Posterior vena cava (tissue), 2 donors: ENCODE measurements at regions not wholly inside any gene's neighbourhood (a gene's known extent, or its start where the extent isn't known, plus 50 kb on each side); places are given as distances from the start of the nearest gene placed in this dataset.

Source experiments
- DNase-seq: peaks from one replicate; pipeline ENCODE4 v3.0.0-alpha.2; 2020; ENCODE audit warnings: low spot score
- intact Hi-C, 2 donors: fragments of 100-400 bp; cut with DNase I; formaldehyde crosslinking; loops; one replicate each; pipeline versions ENCODE4 v1.14.1 to v1.14.2; 2022 to 2023
- donor health status: DM: yes; HTN: yes; CAD: no.
- donor health status: DM: yes; HTN: yes; CAD: no.

DNA sequence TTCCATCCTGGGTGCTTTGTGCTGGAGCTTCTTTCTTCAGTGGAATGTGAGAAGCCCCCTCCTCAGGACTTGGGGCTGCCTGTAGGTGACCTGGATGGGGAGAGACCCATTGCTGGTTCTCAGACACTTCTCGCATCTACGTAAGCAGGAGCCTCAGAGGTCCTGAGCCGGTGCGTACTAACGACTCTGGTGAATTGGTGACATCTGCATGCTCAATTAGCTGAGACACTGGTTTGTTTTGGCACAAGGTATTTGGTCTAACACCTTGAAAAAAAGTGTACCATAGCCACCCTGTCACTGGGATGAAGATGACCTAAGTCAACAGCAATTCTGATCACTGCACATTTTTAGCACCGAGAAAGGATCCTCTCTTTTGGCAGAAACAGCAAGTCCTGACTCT lies 57.7 kb downstream of the LRRC30 start:
- DNase-seq: no peak
- intact Hi-C loops: no loop called here

DNA sequence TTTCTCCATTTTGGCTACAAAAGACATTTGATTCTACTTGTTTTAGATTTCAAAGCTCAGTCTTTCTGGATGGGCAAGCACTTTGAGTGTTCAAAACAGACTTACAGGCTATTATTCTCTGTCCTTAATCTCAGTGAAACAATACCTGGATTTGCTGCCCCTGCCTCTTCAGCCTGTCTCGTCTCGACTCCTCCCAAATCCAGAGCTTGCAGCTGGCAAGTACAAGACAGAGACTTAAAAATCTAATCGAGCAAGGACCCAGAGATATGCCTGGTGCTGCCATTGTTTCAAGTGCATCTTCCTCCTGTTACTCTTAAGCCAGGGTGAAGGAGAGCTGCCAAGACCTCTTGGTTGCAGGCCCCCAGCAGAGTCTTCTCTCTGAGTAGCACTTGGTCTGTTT lies 59.2 kb downstream of the LRRC30 start:
- DNase-seq: no peak

DNA sequence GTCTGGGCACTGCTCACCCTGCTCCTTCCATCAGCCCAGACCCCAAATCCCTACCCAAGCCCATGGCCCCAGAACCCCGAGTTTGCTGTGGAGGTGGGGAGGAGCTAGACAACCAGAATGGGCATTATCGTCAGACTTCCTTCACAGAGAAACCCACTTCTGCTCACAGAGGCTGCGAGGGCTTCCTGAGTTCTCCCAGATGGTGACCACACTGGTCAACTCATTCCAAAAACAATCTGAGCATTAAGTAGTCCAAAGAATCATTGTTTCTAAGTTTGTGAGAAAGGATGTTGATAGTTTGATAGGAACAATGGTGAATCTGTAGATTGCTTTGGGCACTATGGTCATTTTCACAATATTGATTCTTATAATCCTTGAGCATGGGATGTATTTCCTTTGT lies 60.2 kb downstream of the LRRC30 start:
- DNase-seq: no peak
- intact Hi-C loops: no loop called here

More for the DNA sequence above, 59.2 kb downstream of the LRRC30 start:
- intact Hi-C loops: no loop called here

DNA sequence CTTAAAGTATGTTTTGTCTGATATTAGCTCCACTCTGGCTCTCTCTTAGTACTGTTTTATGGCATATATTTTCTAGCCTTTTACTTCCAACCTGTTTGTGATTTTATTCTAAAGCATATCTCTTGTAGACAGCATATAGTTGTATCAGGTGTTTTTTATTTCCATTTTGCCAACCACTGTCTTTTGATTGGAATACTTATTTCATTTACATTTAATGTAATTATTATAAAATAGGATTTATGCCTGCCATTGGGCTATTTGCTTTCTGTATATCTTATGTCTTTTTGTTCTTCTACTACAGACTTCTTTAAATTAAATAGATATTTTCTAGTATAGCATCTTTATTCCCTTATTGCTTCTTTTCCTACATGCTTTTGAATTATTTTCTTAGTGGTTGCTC lies 67.3 kb downstream of the LRRC30 start:
- intact Hi-C loops: no loop called here
- DNase-seq: no peak

DNA sequence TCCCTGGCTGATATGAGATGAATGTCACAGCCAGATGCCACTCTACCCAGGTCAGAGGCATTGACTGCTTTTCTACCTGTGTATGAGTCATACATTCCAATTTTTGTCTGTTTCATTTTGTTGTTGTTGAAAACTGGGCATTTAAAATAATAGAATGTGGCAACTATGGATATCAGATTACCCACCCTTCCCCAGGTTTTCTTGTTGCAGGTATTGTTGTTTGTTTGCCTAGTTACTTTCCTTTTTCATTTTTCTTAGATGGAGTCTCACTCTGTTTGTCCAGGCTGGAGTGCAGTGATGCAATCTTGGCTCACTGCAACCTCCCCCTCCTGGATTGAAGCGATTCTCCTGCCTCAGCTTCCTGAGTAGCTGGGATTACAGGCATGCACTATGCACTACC lies 70.2 kb downstream of the LRRC30 start:
- intact Hi-C loops: no loop called here
- no peak for DNase-seq

DNA sequence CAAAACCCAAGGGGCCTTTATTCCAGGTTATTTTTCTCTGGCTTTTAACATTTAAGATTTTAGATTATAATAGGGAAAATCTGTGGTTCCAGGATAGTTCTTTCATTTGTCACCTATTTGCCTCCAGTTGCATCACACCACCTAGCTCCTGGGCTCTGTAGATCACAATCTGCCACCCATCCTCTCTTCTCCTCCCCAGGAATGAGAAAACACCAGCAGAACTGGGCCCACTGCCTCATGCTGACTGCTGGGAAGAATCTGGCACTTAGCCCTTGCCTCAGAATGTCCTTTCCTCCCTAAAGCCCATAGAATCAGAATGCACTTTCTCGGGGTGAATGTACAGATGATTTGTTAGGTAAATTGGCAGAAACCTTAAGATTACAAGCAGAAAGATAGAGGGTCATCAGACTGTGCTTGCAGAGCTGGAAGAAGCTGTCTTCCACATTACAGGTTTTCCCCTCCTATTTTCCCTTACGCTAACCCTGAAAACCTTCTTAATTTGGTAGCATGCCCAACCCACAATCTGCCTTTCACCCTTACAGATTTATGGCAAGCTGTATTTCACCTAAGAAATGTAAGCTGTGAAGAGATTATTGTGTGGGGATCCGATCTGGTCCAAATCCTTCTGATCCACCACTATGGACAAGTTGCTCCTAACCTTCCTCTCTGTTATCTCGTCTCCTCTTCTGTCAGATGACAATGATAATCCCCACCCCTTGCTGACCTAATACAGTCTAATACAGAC lies 72.6 kb downstream of the LRRC30 start:
- intact Hi-C loops: no loop called here

DNA sequence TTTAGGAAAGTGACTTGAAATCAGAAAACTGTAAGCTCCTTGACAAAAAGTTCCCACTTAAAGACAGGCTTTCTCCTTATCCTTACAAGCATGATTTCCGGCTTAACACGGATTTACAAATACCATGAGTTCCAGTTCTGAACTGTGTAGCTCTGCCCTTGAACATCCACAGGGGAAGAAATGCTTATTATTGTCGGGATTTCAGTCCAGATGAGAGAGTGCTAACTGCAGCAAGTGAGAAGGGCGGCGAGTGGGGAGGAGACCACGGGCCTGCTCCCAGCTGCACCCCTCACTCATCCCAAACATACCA lies 73.1 kb downstream of the LRRC30 start:
- intact Hi-C loops: no loop called here

More for the DNA sequence above, 72.6 kb downstream of the LRRC30 start:
- DNase-seq: no peak

DNA sequence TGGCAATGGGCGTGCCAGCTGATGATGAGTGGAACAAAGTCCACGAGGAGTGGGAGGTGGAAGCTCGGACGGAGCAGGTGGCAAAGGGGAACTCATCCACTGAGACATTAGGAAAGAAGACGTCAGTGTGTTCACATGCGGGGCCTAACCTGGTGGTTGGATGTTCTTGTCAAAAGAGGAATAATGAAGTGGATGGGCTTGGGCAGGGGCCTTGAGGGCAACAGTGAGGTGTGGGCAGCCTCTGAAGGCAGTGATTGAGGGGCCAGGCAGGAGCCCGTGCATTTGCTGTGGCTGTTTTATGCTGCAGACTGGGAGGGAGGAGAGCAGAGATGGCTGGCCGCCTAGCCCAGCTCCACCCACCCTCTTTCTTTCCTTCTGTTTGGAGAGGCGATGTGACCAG lies 74.5 kb downstream of the LRRC30 start:
- intact Hi-C loops: no loop called here
- no peak for DNase-seq

More for the DNA sequence above, 73.1 kb downstream of the LRRC30 start:
- no peak for DNase-seq

DNA sequence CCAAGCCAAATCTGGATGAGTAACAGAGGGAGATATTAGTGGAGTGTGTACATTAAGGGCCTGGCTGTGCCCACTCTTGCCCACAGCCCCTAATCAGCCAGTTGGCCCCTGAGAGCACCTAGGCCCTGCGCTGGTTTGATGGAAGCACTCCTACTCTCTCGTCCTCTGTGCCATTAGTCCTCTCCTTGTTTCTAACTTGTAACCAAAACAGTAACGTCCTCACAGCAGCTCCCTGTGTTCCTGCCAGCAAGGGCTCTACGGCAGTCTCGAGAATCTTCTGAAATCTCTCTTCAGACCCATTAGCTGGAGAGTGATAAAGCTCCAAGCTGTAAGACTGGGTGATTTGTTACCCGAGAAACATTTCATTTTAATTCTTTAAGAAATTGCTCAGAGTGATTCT lies 76.1 kb downstream of the LRRC30 start:
- DNase-seq: no peak
- intact Hi-C loops: no loop called here

DNA sequence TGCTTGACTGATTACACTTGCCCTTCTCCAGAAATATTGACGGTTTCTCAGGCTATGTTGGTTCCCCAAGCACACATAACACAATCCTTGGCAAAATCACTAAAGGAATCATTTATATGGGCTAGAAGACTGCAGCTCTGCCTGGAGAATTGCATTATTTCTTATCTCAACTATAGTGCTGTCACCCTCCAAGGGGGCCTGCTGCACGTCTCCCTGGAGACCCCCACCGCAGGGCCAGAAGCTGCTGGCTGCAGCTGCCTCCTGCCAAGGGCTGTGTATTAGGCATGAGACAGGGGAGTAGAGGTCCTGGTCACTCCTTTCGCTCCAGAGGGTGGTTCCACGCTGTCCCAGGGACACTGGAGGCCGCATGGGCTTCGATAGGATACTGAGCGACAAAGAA lies 76.6 kb downstream of the LRRC30 start:
- DNase-seq: no peak
- intact Hi-C loops: no loop called here

DNA sequence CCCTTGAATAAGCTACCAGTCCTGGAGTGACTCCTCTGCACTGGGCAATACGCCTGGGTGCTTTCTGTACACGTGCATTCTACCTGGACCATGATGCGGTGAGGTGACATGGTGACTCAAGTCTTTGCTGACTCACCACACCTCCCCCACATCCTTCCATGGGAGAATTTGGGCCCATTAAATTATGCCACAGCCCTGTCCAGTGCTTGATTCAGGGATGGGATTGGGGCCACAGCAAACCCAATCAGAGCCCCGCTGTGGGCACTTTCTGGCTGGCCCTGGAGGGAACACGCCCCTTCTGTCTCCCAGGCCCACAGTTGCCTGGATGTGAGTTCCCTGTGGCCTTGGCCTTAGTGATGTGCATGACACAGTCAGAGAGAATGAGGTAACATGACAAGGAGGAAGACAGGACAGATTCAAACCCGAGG lies 86.9 kb downstream of the LRRC30 start:
- intact Hi-C loops: no loop called here
- no peak for DNase-seq

DNA sequence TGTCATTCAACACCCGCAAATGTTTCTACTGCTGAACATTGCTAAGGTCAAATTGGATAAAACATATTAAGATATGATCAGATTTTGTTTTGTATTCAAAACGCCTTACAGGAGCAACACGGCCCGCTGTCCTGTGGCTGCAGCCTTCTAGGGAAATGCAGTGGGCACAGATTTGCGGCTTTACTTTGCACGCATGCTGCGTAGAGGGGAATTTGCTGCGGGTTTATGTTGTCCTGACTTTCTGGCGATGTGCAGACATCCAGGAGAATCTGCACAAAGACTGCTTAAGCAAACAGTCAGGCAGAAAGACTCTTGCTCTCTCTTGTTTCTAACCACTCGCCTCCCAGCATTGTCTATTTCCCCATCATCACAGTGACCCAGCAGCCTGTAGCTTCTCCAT lies 88.3 kb downstream of the LRRC30 start:
- DNase-seq: no peak
- intact Hi-C loops: no loop called here

DNA sequence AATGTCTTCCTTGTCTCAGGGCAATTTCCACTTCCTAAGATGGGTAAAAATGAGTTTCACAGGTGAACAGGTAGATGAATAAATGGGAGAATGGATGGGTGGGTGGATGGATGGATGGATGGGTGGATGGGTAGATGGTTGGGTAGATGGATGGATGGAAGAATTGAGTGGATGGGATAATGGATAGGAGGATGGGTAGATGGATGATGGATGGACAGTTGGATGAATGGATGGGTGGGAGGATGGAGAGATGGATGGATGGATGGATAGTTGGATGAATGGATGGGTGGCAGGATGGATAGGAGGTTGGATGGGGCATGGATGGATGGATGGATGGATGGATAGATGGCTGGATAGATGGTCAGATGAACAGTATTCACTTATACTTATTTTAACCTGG lies 90.9 kb downstream of the LRRC30 start:
- intact Hi-C loops: no loop called here
- no peak for DNase-seq

DNA sequence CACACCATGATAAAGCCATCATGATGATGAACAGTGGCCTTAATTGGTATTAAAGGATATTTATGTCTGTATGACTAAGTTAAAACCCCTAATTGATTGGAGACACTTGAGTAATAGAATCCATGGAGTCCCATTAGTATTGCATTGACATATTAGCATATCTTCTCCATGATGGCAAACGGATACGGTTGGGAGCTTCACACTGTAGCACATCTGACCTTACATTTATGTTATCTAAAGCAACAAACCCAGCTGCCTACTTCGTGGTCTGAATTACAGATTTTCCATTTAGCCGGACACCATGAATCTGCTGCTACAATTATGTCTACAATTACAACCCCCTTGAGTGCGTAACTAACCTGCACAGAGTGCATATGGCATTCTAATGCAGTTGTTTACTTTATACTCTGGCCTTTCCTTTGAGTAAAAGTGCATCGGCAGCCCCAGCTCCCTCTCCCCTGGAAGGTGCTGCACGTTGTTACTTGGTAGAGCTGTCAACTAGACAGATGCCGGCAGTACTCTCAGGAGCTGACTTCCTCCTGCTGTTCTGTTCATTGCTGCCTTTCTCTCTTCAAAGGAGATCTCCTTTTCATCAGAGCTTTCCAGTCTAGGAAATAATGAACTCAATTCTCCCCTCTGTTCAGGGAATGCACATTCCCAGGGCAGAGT lies 92.1 kb downstream of the LRRC30 start:
- no peak for DNase-seq
- intact Hi-C loops: no loop called here

DNA sequence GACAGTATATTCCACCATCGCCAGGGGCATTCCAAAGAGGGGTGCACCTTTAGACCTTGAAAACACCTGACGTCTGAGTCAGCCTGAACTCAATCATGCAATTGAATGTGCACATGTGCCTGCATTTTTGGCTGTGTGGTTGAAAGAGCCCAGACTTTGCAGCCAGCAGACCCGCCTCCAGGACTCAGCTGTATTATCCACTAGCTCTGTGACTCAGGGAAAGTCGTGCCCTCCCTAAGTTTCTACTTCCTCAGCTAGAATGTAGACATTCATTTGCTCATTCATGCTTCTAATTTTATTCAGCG lies 94.2 kb downstream of the LRRC30 start:
- no peak for DNase-seq
- intact Hi-C loops: no loop called here

DNA sequence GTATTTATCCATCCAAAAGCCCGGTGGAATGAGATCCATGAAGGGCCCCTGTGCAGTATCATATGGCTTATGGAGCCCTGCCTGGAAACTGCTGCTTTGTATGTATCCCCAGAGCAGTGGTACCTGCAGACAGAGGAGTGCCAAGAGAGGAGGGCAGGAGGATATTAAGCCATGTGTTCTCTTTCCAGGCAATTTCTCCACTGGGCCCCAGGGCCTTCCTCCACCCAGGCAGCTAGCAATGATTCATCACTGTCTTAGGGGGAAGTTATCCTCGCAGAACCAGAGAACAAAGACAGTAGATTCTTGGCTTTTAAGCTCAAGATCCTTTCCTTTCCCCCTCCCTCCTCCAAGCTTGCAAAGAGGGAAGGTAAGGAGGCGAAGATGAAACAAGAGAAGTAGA lies 98.1 kb downstream of the LRRC30 start:
- no peak for DNase-seq
- intact Hi-C loops: no loop called here

DNA sequence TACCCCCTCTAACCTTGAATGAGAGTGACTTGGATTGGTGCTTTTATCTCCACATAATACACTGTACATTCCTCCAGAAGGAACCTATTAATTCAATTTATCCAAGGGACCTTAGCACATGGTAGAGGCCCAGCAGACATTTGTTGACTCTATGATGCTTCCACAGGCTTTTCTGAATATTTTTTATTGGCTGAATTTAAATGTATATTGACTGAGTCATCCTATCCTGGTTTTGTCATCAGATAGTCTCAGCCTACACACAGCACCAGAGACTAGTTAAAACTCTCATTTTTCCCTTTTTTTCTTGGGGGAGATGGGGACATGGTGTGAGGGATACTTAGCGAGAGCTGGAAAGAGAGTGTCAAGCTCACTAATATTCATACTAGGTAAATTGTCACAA lies 101.6 kb downstream of the LRRC30 start:
- intact Hi-C loops: no loop called here
- no peak for DNase-seq

DNA sequence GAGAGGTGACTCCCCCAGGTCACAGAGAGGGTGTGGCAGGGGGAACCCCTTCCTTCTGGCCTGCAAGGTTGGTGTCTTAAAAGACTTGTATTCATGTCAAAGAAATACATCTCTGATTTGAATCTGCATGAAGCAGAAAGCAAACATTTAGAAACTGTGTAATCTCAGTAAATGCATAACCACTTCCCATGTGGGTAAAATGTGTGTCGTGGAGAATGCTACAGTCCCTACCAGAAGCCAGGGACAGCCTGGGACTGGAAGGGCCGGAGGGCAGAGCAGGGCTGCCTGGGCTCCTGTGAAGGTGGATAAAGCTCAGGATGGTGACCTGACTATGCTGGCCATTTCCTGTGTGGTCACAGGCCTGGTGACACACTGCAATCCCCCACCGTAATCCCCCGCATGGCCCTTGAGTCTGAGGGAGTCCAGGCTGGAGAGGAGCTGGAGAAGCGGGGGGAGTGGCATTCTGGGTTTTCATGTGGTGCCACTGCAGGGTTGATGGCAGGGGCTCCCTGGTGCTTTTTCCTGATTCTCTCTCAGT lies 102.2 kb downstream of the LRRC30 start:
- DNase-seq: no peak

DNA sequence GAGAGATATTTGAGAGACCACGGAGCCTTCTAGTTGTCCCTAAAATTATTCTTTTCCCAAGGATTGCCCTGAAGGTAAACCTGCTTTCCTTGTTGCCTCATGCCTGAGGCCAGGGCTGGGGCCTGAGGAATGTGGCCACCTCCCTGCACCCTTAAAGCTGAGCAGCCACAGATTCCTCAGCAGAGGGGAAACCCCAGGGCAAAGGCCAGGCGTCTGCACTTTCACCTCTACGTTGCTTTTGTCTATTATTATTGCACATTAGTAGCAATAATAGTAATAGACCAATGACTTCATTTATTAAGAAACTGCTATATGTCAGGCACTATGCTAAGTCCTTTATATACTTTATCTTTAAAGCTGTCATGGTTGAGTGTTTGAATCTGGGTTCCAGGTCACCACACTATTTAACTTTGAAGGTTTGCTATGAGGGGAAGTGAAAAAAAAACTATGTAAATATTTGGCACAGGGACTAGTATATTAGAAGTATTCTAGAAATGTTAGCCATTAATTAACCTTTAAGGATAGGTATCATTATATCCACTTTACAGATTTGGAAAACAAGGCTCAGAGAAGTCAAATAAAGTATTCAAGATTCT lies 104.2 kb downstream of the LRRC30 start:
- no peak for DNase-seq
- intact Hi-C loops: no loop called here

More for the DNA sequence above, 102.2 kb downstream of the LRRC30 start:
- intact Hi-C loops: no loop called here

DNA sequence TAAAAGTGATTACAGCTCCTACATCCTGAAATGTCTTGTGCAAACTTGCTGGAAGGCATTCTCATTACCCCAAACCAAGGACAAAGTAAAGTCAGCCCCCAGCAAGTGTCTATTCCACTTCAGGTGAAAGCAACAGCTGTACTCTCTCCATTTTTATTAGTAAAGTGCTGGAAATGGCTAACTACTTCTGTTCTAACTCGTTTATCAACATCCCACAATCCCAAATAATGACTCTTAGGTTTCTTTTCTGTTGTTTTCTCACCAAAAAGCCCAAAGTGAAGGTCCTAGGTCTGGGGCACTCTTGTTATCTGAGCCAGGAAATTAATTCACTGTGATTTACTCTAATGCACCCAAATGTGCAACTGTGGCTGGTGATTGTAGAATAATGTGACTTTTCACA lies 105.7 kb downstream of the LRRC30 start:
- intact Hi-C loops: no loop called here
- DNase-seq: no peak

DNA sequence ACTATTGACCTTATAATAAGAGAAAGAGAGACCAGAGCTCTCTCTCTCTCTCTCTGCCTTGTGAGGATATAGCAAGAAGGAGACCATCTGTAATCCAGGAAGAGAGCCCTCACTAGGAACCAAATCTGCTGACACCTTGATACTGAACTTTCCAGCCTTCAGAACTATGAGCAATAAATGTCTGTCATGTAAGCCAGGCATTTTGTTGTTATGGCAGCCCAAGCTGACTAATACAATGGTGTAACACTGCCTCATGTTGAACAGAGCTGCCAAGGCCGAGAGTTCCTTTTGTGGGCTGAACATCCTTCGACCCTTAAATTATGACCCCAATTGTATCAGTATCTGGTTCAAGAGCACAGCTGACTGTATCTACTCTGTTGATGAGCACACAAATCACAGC lies 108.0 kb downstream of the LRRC30 start:
- DNase-seq: no peak

More for the DNA sequence above, 108.0 kb downstream of the LRRC30 start:
- intact Hi-C loops: no loop called here
